GM23338 (cell line): ENCODE measurements at regions not wholly inside any gene's neighbourhood (a gene's known extent, or its start where the extent isn't known, plus 50 kb on each side); places are given as distances from the start of the nearest gene placed in this dataset.

Experiments
- ATAC-seq: fragments of 200-7000 bp; cut with Tn5 transposase; 3 replicates; pipeline ENCODE4 v1.9.1; 2020
- DNase-seq: peaks from one replicate; pipeline ENCODE4 v3.0.0-alpha.2; 2015; ENCODE audit warnings: low spot score
- H2AFZ ChIP-seq: fragments of 200-600 bp; sonication (generic); 2 replicates; pipeline ENCODE4 v1.8.0; 2016; ENCODE audit warnings: antibody characterized with exemption, mild to moderate bottlenecking, moderate library complexity
- H3F3A ChIP-seq: fragments of 200-600 bp; sonication (generic); replicated peaks from 2 replicates; pipeline ENCODE4 v1.8.0; 2017; ENCODE audit warnings: antibody characterized with exemption, mixed run types, low read depth
- H3K27ac ChIP-seq: fragments of 200-600 bp; sonication (generic); 2 replicates; pipeline ENCODE4 v1.6.1; 2016; ENCODE audit warnings: low read depth
- H3K27me3 ChIP-seq: fragments of 200-600 bp; sonication (generic); 2 replicates; pipeline ENCODE4 v1.8.0; 2016; ENCODE audit warnings: mild to moderate bottlenecking, mixed run types, moderate library complexity; ENCODE audit not compliant: insufficient read depth
- H3K36me3 ChIP-seq: fragments of 200-600 bp; sonication (generic); 2 replicates; pipeline ENCODE4 v1.8.0; 2016; ENCODE audit warnings: mild to moderate bottlenecking; ENCODE audit not compliant: insufficient read depth
- H3K4me1 ChIP-seq: fragments of 200-600 bp; sonication (generic); 2 replicates; pipeline ENCODE4 v1.8.0; 2016; ENCODE audit warnings: mild to moderate bottlenecking, moderate library complexity; ENCODE audit not compliant: insufficient read depth
- H3K4me2 ChIP-seq: fragments of 200-600 bp; sonication (generic); 2 replicates; pipeline ENCODE4 v1.7.1; 2017; ENCODE audit warnings: mixed run types
- H3K4me3 ChIP-seq: fragments of 200-600 bp; sonication (generic); 2 replicates; pipeline ENCODE4 v1.6.1; 2016; ENCODE audit warnings: mixed run types
- H3K79me2 ChIP-seq: fragments of 200-600 bp; sonication (generic); replicated peaks from 2 replicates; pipeline ENCODE4 v1.8.0; 2017; ENCODE audit warnings: mild to moderate bottlenecking; ENCODE audit not compliant: insufficient read depth
- H3K9me2 ChIP-seq: fragments of 200-600 bp; sonication (generic); 2 replicates; pipeline ENCODE4 v1.8.0; 2017; ENCODE audit not compliant: insufficient read depth
- H4K20me1 ChIP-seq: fragments of 200-600 bp; sonication (generic); replicated peaks from 2 replicates; pipeline ENCODE4 v1.8.0; 2017; ENCODE audit warnings: mild to moderate bottlenecking; ENCODE audit not compliant: insufficient read depth
- H3K27ac Mint-ChIP-seq: 2 replicates; pipeline ENCODE4 v1.8.0; 2020; ENCODE audit warnings: inconsistent platforms, mild to moderate bottlenecking, moderate library complexity, mixed read lengths
- H3K27me3 Mint-ChIP-seq: 3 replicates; pipeline ENCODE4 v1.8.0; 2022; ENCODE audit warnings: low read depth, mild to moderate bottlenecking, moderate library complexity, mixed read lengths, inconsistent platforms; ENCODE audit not compliant: insufficient read depth, poor library complexity
- H3K36me3 Mint-ChIP-seq: 3 replicates; pipeline ENCODE4 v1.8.0; 2021; ENCODE audit warnings: low read depth, mild to moderate bottlenecking, inconsistent platforms, moderate library complexity, mixed read lengths
- H3K4me1 Mint-ChIP-seq: 3 replicates; pipeline ENCODE4 v1.8.0; 2020; ENCODE audit warnings: mild to moderate bottlenecking, inconsistent platforms, mixed read lengths
- H3K4me3 Mint-ChIP-seq: 3 replicates; pipeline ENCODE4 v1.8.0; 2021; ENCODE audit warnings: moderate library complexity, mild to moderate bottlenecking, inconsistent platforms, mixed read lengths
- H3K9me3 Mint-ChIP-seq: 3 replicates; pipeline ENCODE4 v1.8.0; 2020; ENCODE audit warnings: moderate library complexity, mild to moderate bottlenecking, inconsistent platforms, mixed read lengths
- CREB1 ChIP-seq: fragments of 250-450 bp; sonication (Bioruptor Pico); IDR thresholded peaks from 2 replicates; pipeline ENCODE4 v1.5.0; 2020; ENCODE audit warnings: low read depth, mild to moderate bottlenecking, moderate library complexity
- EZH2 ChIP-seq: fragments of 200-600 bp; sonication (generic); IDR thresholded peaks from one replicate; pipeline ENCODE4 v1.8.0; 2017; ENCODE audit warnings: antibody characterized with exemption, mild to moderate bottlenecking, low read depth; ENCODE audit not compliant: unreplicated experiment
- EZH2phosphoT487 ChIP-seq: fragments of 200-600 bp; sonication (generic); IDR thresholded peaks from one replicate; pipeline ENCODE4 v1.8.1; 2018; ENCODE audit warnings: antibody characterized with exemption; ENCODE audit not compliant: unreplicated experiment
- JUNB ChIP-seq: IDR thresholded peaks from one replicate; pipeline ENCODE4 v1.6.1; 2016; ENCODE audit warnings: antibody characterized with exemption; ENCODE audit not compliant: unreplicated experiment
- NANOG ChIP-seq: IDR thresholded peaks from 2 replicates; pipeline ENCODE4 v1.6.1; 2016; ENCODE audit warnings: antibody characterized with exemption, borderline replicate concordance
- POLR2AphosphoS5 ChIP-seq: IDR thresholded peaks from 2 replicates; pipeline ENCODE4 v1.6.1; 2016; ENCODE audit warnings: antibody characterized with exemption, low read depth
- STAT1 ChIP-seq: IDR thresholded peaks from one replicate; pipeline ENCODE4 v1.6.1; 2016; ENCODE audit warnings: antibody characterized with exemption; ENCODE audit not compliant: unreplicated experiment
- ZNF114 ChIP-seq: fragments of 250-450 bp; sonication (Bioruptor Pico); IDR thresholded peaks from 2 replicates; pipeline ENCODE4 v1.5.0; 2020; ENCODE audit warnings: mild to moderate bottlenecking, moderate library complexity
- ZNF331 ChIP-seq: fragments of 250-450 bp; sonication (Bioruptor Pico); IDR thresholded peaks from 2 replicates; pipeline ENCODE4 v1.5.0; 2020; ENCODE audit warnings: low read depth, mild to moderate bottlenecking, moderate library complexity
- TF ChIP-seq, protein P1 (sequence below): IDR thresholded peaks from 2 replicates; pipeline ENCODE4 v1.6.1; 2016; ENCODE audit warnings: antibody characterized with exemption
- TF ChIP-seq, protein P2 (sequence below): IDR thresholded peaks from one replicate; pipeline ENCODE4 v1.6.1; 2018; ENCODE audit warnings: antibody characterized with exemption; ENCODE audit not compliant: unreplicated experiment
- TF ChIP-seq, protein P3 (sequence below): fragments of 250-450 bp; sonication (Bioruptor Pico); IDR thresholded peaks from 2 replicates; pipeline ENCODE4 v1.5.0; 2020; ENCODE audit warnings: mild to moderate bottlenecking, moderate library complexity

DNA sequence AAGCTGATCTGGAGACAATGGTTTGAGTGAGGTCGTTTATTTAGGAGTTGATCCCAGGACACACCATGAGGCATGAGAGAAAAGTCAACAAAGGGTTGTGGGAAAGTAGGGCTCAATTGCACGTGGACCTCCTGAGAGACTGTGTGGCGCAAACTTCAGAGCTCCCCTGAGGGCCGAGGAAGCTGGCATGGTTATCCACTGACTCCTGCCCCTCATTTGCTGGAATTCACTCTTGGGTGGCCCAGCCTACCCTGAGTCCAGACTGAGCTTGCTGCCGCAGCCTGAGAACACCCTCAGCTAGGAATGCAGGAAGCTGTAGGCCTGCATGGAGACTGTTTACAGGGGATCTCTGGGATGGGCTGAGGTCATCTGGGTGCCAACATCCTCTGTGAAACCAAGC, 301.0 kb downstream of the RWDD3 start (continued):
- TF ChIP-seq ZNF114 (CRISPR knock-in tag) (no peak), EZH2phosphoT487 (no peak), NANOG (no peak), EZH2 (no peak), STAT1 (no peak)
- TF ChIP-seq, protein P1, sequence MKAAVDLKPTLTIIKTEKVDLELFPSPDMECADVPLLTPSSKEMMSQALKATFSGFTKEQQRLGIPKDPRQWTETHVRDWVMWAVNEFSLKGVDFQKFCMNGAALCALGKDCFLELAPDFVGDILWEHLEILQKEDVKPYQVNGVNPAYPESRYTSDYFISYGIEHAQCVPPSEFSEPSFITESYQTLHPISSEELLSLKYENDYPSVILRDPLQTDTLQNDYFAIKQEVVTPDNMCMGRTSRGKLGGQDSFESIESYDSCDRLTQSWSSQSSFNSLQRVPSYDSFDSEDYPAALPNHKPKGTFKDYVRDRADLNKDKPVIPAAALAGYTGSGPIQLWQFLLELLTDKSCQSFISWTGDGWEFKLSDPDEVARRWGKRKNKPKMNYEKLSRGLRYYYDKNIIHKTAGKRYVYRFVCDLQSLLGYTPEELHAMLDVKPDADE = no peak

DNA sequence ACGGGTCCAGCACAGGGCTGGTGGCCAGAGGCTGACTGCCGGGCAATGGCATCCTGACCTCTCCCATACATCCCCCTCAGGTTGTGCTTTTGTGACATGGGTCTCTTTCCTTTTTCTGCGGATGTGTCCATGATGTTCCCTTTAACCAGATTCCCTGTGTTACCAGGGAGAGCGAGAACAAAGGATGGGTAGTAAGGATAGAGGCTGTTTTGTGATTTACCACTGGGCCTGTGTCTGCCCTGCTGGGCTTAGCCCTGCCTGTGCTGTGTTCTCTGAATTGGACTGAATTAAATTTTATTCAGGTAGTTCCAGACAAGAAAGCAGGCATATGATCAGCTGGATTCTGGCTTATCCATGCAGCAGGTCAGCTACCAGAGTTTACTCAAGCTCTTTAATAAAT, 301.6 kb downstream of the RWDD3 start:
- ATAC-seq (no peak), DNase-seq (no peak)
- H4K20me1 ChIP-seq = no peaks in the 10 kb centered on the region
- no peaks in the 10 kb centered on the region for H3K79me2 ChIP-seq
- Mint-ChIP-seq H3K4me1 (no peaks in the 10 kb centered on the region), H3K36me3 (no peaks in the 10 kb centered on the region; the same call in 2 of the 3 replicates), H3K9me3 (no peaks in the 10 kb centered on the region), H3K27ac (no peak overlapping the region), H3K27me3 (no peaks in the 10 kb centered on the region), H3K4me3 (no peak overlapping the region)
- H3K27ac ChIP-seq = no peak overlapping the region
- no peaks in the 10 kb centered on the region; the same call in 1 of the 2 replicates for H3K9me2 ChIP-seq
- H3K4me2 ChIP-seq = no peak overlapping the region
- H2AFZ ChIP-seq = peak overlapping the region; percentile 1; the same call in 1 of the 2 replicates
- H3K36me3 ChIP-seq = no peaks in the 10 kb centered on the region
- no peaks in the 10 kb centered on the region for H3K4me1 ChIP-seq
- no peak overlapping the region for H3K4me3 ChIP-seq
- no peaks in the 10 kb centered on the region for H3K27me3 ChIP-seq
- H3F3A ChIP-seq = no peaks in the 10 kb centered on the region
- TF ChIP-seq ZNF114 (CRISPR knock-in tag) = no peak
- no peak for TF ChIP-seq CREB1 (CRISPR knock-in tag)
- TF ChIP-seq, protein P2, sequence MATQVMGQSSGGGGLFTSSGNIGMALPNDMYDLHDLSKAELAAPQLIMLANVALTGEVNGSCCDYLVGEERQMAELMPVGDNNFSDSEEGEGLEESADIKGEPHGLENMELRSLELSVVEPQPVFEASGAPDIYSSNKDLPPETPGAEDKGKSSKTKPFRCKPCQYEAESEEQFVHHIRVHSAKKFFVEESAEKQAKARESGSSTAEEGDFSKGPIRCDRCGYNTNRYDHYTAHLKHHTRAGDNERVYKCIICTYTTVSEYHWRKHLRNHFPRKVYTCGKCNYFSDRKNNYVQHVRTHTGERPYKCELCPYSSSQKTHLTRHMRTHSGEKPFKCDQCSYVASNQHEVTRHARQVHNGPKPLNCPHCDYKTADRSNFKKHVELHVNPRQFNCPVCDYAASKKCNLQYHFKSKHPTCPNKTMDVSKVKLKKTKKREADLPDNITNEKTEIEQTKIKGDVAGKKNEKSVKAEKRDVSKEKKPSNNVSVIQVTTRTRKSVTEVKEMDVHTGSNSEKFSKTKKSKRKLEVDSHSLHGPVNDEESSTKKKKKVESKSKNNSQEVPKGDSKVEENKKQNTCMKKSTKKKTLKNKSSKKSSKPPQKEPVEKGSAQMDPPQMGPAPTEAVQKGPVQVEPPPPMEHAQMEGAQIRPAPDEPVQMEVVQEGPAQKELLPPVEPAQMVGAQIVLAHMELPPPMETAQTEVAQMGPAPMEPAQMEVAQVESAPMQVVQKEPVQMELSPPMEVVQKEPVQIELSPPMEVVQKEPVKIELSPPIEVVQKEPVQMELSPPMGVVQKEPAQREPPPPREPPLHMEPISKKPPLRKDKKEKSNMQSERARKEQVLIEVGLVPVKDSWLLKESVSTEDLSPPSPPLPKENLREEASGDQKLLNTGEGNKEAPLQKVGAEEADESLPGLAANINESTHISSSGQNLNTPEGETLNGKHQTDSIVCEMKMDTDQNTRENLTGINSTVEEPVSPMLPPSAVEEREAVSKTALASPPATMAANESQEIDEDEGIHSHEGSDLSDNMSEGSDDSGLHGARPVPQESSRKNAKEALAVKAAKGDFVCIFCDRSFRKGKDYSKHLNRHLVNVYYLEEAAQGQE = no peak
- TF ChIP-seq, protein P1 = no peak
- TF ChIP-seq JUNB = no peak
- no peak for TF ChIP-seq ZNF331
- no peak for TF ChIP-seq EZH2phosphoT487
- TF ChIP-seq, protein P3, sequence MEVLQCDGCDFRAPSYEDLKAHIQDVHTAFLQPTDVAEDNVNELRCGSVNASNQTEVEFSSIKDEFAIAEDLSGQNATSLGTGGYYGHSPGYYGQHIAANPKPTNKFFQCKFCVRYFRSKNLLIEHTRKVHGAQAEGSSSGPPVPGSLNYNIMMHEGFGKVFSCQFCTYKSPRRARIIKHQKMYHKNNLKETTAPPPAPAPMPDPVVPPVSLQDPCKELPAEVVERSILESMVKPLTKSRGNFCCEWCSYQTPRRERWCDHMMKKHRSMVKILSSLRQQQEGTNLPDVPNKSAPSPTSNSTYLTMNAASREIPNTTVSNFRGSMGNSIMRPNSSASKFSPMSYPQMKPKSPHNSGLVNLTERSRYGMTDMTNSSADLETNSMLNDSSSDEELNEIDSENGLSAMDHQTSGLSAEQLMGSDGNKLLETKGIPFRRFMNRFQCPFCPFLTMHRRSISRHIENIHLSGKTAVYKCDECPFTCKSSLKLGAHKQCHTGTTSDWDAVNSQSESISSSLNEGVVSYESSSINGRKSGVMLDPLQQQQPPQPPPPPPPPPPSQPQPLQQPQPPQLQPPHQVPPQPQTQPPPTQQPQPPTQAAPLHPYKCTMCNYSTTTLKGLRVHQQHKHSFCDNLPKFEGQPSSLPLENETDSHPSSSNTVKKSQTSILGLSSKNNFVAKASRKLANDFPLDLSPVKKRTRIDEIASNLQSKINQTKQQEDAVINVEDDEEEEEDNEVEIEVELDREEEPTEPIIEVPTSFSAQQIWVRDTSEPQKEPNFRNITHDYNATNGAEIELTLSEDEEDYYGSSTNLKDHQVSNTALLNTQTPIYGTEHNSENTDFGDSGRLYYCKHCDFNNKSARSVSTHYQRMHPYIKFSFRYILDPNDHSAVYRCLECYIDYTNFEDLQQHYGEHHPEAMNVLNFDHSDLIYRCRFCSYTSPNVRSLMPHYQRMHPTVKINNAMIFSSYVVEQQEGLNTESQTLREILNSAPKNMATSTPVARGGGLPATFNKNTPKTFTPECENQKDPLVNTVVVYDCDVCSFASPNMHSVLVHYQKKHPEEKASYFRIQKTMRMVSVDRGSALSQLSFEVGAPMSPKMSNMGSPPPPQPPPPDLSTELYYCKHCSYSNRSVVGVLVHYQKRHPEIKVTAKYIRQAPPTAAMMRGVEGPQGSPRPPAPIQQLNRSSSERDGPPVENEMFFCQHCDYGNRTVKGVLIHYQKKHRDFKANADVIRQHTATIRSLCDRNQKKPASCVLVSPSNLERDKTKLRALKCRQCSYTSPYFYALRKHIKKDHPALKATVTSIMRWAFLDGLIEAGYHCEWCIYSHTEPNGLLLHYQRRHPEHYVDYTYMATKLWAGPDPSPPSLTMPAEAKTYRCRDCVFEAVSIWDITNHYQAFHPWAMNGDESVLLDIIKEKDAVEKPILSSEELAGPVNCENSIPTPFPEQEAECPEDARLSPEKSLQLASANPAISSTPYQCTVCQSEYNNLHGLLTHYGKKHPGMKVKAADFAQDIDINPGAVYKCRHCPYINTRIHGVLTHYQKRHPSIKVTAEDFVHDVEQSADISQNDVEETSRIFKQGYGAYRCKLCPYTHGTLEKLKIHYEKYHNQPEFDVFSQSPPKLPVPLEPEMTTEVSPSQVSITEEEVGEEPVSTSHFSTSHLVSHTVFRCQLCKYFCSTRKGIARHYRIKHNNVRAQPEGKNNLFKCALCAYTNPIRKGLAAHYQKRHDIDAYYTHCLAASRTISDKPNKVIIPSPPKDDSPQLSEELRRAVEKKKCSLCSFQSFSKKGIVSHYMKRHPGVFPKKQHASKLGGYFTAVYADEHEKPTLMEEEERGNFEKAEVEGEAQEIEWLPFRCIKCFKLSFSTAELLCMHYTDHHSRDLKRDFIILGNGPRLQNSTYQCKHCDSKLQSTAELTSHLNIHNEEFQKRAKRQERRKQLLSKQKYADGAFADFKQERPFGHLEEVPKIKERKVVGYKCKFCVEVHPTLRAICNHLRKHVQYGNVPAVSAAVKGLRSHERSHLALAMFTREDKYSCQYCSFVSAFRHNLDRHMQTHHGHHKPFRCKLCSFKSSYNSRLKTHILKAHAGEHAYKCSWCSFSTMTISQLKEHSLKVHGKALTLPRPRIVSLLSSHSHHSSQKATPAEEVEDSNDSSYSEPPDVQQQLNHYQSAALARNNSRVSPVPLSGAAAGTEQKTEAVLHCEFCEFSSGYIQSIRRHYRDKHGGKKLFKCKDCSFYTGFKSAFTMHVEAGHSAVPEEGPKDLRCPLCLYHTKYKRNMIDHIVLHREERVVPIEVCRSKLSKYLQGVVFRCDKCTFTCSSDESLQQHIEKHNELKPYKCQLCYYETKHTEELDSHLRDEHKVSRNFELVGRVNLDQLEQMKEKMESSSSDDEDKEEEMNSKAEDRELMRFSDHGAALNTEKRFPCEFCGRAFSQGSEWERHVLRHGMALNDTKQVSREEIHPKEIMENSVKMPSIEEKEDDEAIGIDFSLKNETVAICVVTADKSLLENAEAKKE (CRISPR knock-in tag) = no peak
- no peak for TF ChIP-seq POLR2AphosphoS5
- no peak for TF ChIP-seq STAT1
- TF ChIP-seq EZH2 = no peak
